SHP77 (cell line): ENCODE measurements at regions not wholly inside any gene's neighbourhood (a gene's known extent, or its start where the extent isn't known, plus 50 kb on each side); places are given as distances from the start of the nearest gene placed in this dataset.
"Not testable (repeated sequence)": the region's sequence is repeated elsewhere in the genome, so short reads cannot be mapped to it uniquely, and the experiment has no call there.

Experiments used
- DNase-seq, 2 experiments: peaks; one replicate each; lab custom pipeline; 2025; lab: John Stamatoyannopoulos, UW

GRCh38 chr12:59517522-59517921 is 78.3 kb upstream of the SLC16A7 start:
- no peak for DNase-seq

- no peak for DNase-seq
Measured at GRCh38 chr12:59500915-59501314, 94.9 kb upstream of the SLC16A7 start.

- DNase-seq: no peak
Measured at GRCh38 chr12:59500335-59500734, 95.5 kb upstream of the SLC16A7 start.

GRCh38 chr12:59499774-59500173 is 96.1 kb upstream of the SLC16A7 start:
- DNase-seq: no peak

GRCh38 chr12:59494617-59495016 is 101.2 kb upstream of the SLC16A7 start:
- no peak for DNase-seq

- no peak for DNase-seq
Measured at GRCh38 chr12:59491877-59492276, 104.0 kb upstream of the SLC16A7 start.

GRCh38 chr12:59486827-59487226 is 109.0 kb upstream of the SLC16A7 start:
- no peak for DNase-seq

- no peak for DNase-seq
Measured at GRCh38 chr12:59484575-59484974, 111.3 kb upstream of the SLC16A7 start.

- DNase-seq: not testable (repeated sequence)
Measured at GRCh38 chr12:59474236-59474635, 121.6 kb upstream of the SLC16A7 start.

- no peak for DNase-seq
Measured at GRCh38 chr12:59472273-59472672, 123.6 kb upstream of the SLC16A7 start.

- no peak for DNase-seq
Measured at GRCh38 chr12:59459966-59460660, 135.7 kb upstream of the SLC16A7 start.

GRCh38 chr12:59453475-59453874 is 142.4 kb upstream of the SLC16A7 start:
- no peak for DNase-seq

- no peak for DNase-seq
Measured at GRCh38 chr12:59452746-59453145, 143.1 kb upstream of the SLC16A7 start.

GRCh38 chr12:59452259-59452658 is 143.6 kb upstream of the SLC16A7 start:
- no peak for DNase-seq

- DNase-seq: no peak
Measured at GRCh38 chr12:59446116-59446515, 149.7 kb upstream of the SLC16A7 start.

- no peak for DNase-seq
Measured at GRCh38 chr12:59444932-59445331, 150.9 kb upstream of the SLC16A7 start.

GRCh38 chr12:59432057-59432456 is 163.8 kb upstream of the SLC16A7 start:
- DNase-seq: no peak

- no peak for DNase-seq
Measured at GRCh38 chr12:59431266-59431665, 164.6 kb upstream of the SLC16A7 start.

- no peak for DNase-seq
Measured at GRCh38 chr12:59429766-59430165, 166.1 kb upstream of the SLC16A7 start.

GRCh38 chr12:59425798-59426197 is 170.0 kb upstream of the SLC16A7 start:
- no peak for DNase-seq

GRCh38 chr12:59424666-59425065 is 171.2 kb upstream of the SLC16A7 start:
- DNase-seq: not testable (repeated sequence)

GRCh38 chr12:59414051-59414450 is 181.8 kb upstream of the SLC16A7 start:
- DNase-seq: no peak

GRCh38 chr12:59408431-59408830 is 187.4 kb upstream of the SLC16A7 start:
- no peak for DNase-seq

- DNase-seq: no peak
Measured at GRCh38 chr12:59407799-59408198, 188.0 kb upstream of the SLC16A7 start.
